H1 (cell line): ENCODE measurements at regions not wholly inside any gene's neighbourhood (a gene's known extent, or its start where the extent isn't known, plus 50 kb on each side); places are given as distances from the start of the nearest gene placed in this dataset.

ENCODE experiments used
- CTCF ChIA-PET: fragments of 300-600 bp; sonication (Branson Sonifier 250); formaldehyde crosslinking; loops from one replicate; lab custom pipeline; 2021; ENCODE audit not compliant: partially characterized antibody; lab: Charles Lee
- POLR2A ChIA-PET: fragments of 300-600 bp; sonication (Branson Sonifier 250); formaldehyde crosslinking; loops from one replicate; lab custom pipeline; 2021; ENCODE audit warnings: inconsistent platforms; ENCODE audit not compliant: partially characterized antibody; lab: Charles Lee
- DNase-seq, 2 experiments: peaks; one replicate each; pipeline versions ENCODE4 v3.0.0 to v3.0.0-alpha.2; 2010 to 2022; ENCODE audit warnings: low spot score in 2 of 2, low read depth in 1 of 2, mixed read lengths in 1 of 2
- FAIRE-seq: peaks from 2 replicates; lab custom pipeline; 2011; peaks lifted over from hg19 to GRCh38; lab: Jason Lieb, UNC
- H2AFZ ChIP-seq: 2 replicates; pipeline ENCODE4 v1.8.1; 2012; ENCODE audit warnings: low read length, inconsistent platforms
- H2AK5ac ChIP-seq: 2 replicates; pipeline ENCODE4 v1.6.1; 2013; ENCODE audit warnings: low read depth, low read length
- H2BK120ac ChIP-seq: replicated peaks from 2 replicates; pipeline ENCODE3; 2013; ENCODE audit warnings: low read depth, low read length, inconsistent platforms
- H2BK12ac ChIP-seq: 2 replicates; pipeline ENCODE4 v1.6.1; 2013; ENCODE audit warnings: low read depth, low read length
- H2BK15ac ChIP-seq: 2 replicates; pipeline ENCODE4 v1.6.1; 2013; ENCODE audit warnings: low read length
- H2BK20ac ChIP-seq: 2 replicates; pipeline ENCODE4 v1.6.1; 2013; ENCODE audit warnings: low read length
- H2BK5ac ChIP-seq: 2 replicates; pipeline ENCODE4 v1.6.1; 2013; ENCODE audit warnings: low read depth, low read length
- H3K14ac ChIP-seq: 2 replicates; pipeline ENCODE4 v1.6.1; 2013; ENCODE audit warnings: inconsistent platforms; ENCODE audit not compliant: insufficient read length
- H3K18ac ChIP-seq: 2 replicates; pipeline ENCODE4 v1.6.1; 2013; ENCODE audit warnings: low read length; ENCODE audit errors: extremely low read depth
- H3K23ac ChIP-seq: 2 replicates; pipeline ENCODE4 v1.6.1; 2013; ENCODE audit warnings: inconsistent platforms; ENCODE audit not compliant: insufficient read length
- H3K23me2 ChIP-seq: 2 replicates; pipeline ENCODE4 v1.6.1; 2013; ENCODE audit warnings: low read depth, low read length
- H3K27ac ChIP-seq: 2 replicates; pipeline ENCODE4 v1.6.1; 2011; ENCODE audit warnings: low read depth, low read length, inconsistent platforms
- H3K27me3 ChIP-seq, 4 experiments: replicated peaks in 1 of 4; 1 replicate in 1 of 4; 2 replicates in 3 of 4; pipeline versions ENCODE4 v1.6.1 to v1.8.1; 2011 to 2013; ENCODE audit warnings: low read length in 3 of 4, mild to moderate bottlenecking in 3 of 4, inconsistent platforms in 2 of 4, mixed read lengths in 2 of 4, moderate library complexity in 1 of 4; ENCODE audit not compliant: control insufficient read depth in 3 of 4, insufficient read depth in 3 of 4; ENCODE audit errors: extremely low read depth in 1 of 4
- H3K36me3 ChIP-seq, 4 experiments: 2 replicates each; pipeline versions ENCODE4 v1.6.1 to v1.8.1; 2011 to 2013; ENCODE audit warnings: mild to moderate bottlenecking in 4 of 4, low read length in 3 of 4, moderate library complexity in 2 of 4, control low read depth in 1 of 4, inconsistent platforms in 1 of 4; ENCODE audit not compliant: insufficient read depth in 4 of 4, control insufficient read depth in 2 of 4
- H3K4ac ChIP-seq: replicated peaks from 2 replicates; pipeline ENCODE3; 2013; ENCODE audit warnings: low read length, low read depth, mixed read lengths, inconsistent platforms; ENCODE audit not compliant: insufficient read length
- H3K4me1 ChIP-seq, 4 experiments: replicated peaks in 1 of 4; 1 replicate in 1 of 4; 2 replicates in 3 of 4; pipeline versions ENCODE4 v1.6.1 to v1.8.1; 2011 to 2013; ENCODE audit warnings: low read length in 3 of 4, inconsistent platforms in 2 of 4, mixed read lengths in 1 of 4; ENCODE audit not compliant: insufficient read depth in 4 of 4, control insufficient read depth in 3 of 4
- H3K4me2 ChIP-seq, 2 experiments: 2 replicates each; pipeline versions ENCODE4 v1.6.1 to v1.8.1; 2011 to 2013; ENCODE audit warnings: low read depth in 2 of 2, low read length in 2 of 2, control low read depth in 1 of 2, inconsistent platforms in 1 of 2, mild to moderate bottlenecking in 1 of 2; ENCODE audit not compliant: insufficient read depth in 1 of 2
- H3K4me3 ChIP-seq, 4 experiments: fragments of 200-600, 300-600 bp in 1 of 4; sonication (generic), shearing (Covaris generic), sonication (Bioruptor Twin) in 1 of 4; 2 replicates each; pipeline versions ENCODE4 v1.5.1 to v1.8.1; 2011 to 2016; ENCODE audit warnings: low read length in 4 of 4, low read depth in 3 of 4, control low read depth in 2 of 4, inconsistent platforms in 2 of 4, mild to moderate bottlenecking in 2 of 4, mixed read lengths in 1 of 4, moderate library complexity in 1 of 4; ENCODE audit not compliant: insufficient read depth in 2 of 4; ENCODE audit errors: extremely low read depth in 1 of 4
- H3K56ac ChIP-seq: replicated peaks from 2 replicates; pipeline ENCODE3; 2013; ENCODE audit warnings: low read depth, mild to moderate bottlenecking, mixed read lengths, low read length, inconsistent platforms; ENCODE audit not compliant: insufficient read length
- H3K79me1 ChIP-seq: 2 replicates; pipeline ENCODE4 v1.6.1; 2013; ENCODE audit warnings: low read depth, low read length, control low read depth
- H3K79me2 ChIP-seq, 2 experiments: 2 replicates each; pipeline versions ENCODE4 v1.6.1 to v1.8.1; 2012 to 2013; ENCODE audit warnings: low read length in 2 of 2, mild to moderate bottlenecking in 2 of 2, inconsistent platforms in 1 of 2; ENCODE audit not compliant: insufficient read depth in 2 of 2, control insufficient read depth in 1 of 2
- H3K9ac ChIP-seq, 4 experiments: replicated peaks in 1 of 4; 1 replicate in 1 of 4; 2 replicates in 3 of 4; pipeline versions ENCODE4 v1.6.1 to v1.8.1; 2011 to 2013; ENCODE audit warnings: low read depth in 3 of 4, low read length in 3 of 4, control low read depth in 2 of 4, mild to moderate bottlenecking in 2 of 4, moderate library complexity in 2 of 4, inconsistent platforms in 1 of 4; ENCODE audit errors: extremely low read depth in 1 of 4
- H3K9me3 ChIP-seq, 2 experiments: 2 replicates each; pipeline versions ENCODE4 v1.6.1 to v1.8.1; 2012 to 2013; ENCODE audit warnings: mild to moderate bottlenecking in 2 of 2, moderate library complexity in 2 of 2, control low read depth in 1 of 2, inconsistent platforms in 1 of 2, low read depth in 1 of 2, low read length in 1 of 2, mixed read lengths in 1 of 2; ENCODE audit not compliant: insufficient read depth in 2 of 2
- H4K20me1 ChIP-seq, 2 experiments: replicated peaks in 1 of 2; 2 replicates each; pipeline versions ENCODE3 to v1.8.1; 2011 to 2013; ENCODE audit warnings: inconsistent platforms in 2 of 2, low read length in 2 of 2, mild to moderate bottlenecking in 1 of 2; ENCODE audit not compliant: insufficient read depth in 2 of 2, control insufficient read depth in 1 of 2
- H4K5ac ChIP-seq: 2 replicates; pipeline ENCODE4 v1.6.1; 2013; ENCODE audit warnings: low read length, low read depth, mixed read lengths, inconsistent platforms; ENCODE audit not compliant: insufficient read length
- H4K8ac ChIP-seq: 2 replicates; pipeline ENCODE4 v1.8.0; 2013; ENCODE audit warnings: mild to moderate bottlenecking, moderate library complexity, low read length, inconsistent platforms; ENCODE audit not compliant: insufficient read depth; ENCODE audit errors: extremely low read depth
- H4K91ac ChIP-seq: replicated peaks from 2 replicates; pipeline ENCODE3; 2013; ENCODE audit warnings: low read length, mixed read lengths, inconsistent platforms; ENCODE audit not compliant: insufficient read length
- KDM5A ChIP-seq: fragments of 200-600 bp; IDR thresholded peaks from 2 replicates; pipeline ENCODE4 v1.7.1; 2012; ENCODE audit warnings: mild to moderate bottlenecking, low read length, inconsistent platforms, mixed read lengths
- RFX5 ChIP-seq: IDR thresholded peaks from 2 replicates; pipeline ENCODE4 v1.6.1; 2011; ENCODE audit warnings: low read depth, low read length, improper control_type of control experiment, borderline replicate concordance
- WGBS, 2 experiments: shearing (Covaris generic) in 1 of 2; methylation state at CpG; one replicate each; pipeline versions ENCODE4 v1.1.6 to v1.1.7; 2013 to 2015; ENCODE audit warnings: low lambda C conversion rate in 2 of 2, mixed read lengths in 2 of 2, inconsistent platforms in 1 of 2, low coverage in 1 of 2, missing lambda C conversion rate in 1 of 2; ENCODE audit not compliant: insufficient replicate concordance in 2 of 2, insufficient coverage in 1 of 2, insufficient read length in 1 of 2; ENCODE audit errors: extremely low coverage in 1 of 2, missing lambda C conversion rate in 1 of 2; 5-methylcytosine and 5-hydroxymethylcytosine counted together

- Histone ChIP-seq H3K23me2 (no peaks in the 10 kb centered on the region), H2AK5ac (no peak overlapping the region), H2BK20ac (no peak overlapping the region), H4K20me1 (no peaks in the 10 kb centered on the region), H4K91ac (no peak overlapping the region), H2BK12ac (no peak overlapping the region), H3K4me1 (no peaks in the 10 kb centered on the region), H3K23ac (no peak overlapping the region), H4K5ac (no peak overlapping the region), H3K9me3 (no peaks in the 10 kb centered on the region), H3K27me3 (no peaks in the 10 kb centered on the region), H4K8ac (no peak overlapping the region), H3K18ac (no peak overlapping the region), H3K79me1 (no peaks in the 10 kb centered on the region), H3K4me3 (no peak overlapping the region), H2BK15ac (no peak overlapping the region)
- CTCF ChIA-PET = no interaction called here
- 91% methylated on average over 3 of the region's 3 CpGs; no CpG with 5 or more reads in 1 of the 2 experiments for WGBS, 2 experiments
- POLR2A ChIA-PET = no interaction called here
- TF ChIP-seq KDM5A (no peak), RFX5 (no peak)
- TF ChIP-seq, all 59 proteins: peak for 0
- Histone ChIP-seq H2BK120ac (no peak overlapping the region), H3K36me3 (no peaks in the 10 kb centered on the region), H3K4ac (no peak overlapping the region), H3K9ac (no peak overlapping the region), H3K56ac (no peak overlapping the region), H3K79me2 (no peaks in the 10 kb centered on the region), H3K27ac (no peak overlapping the region), H3K4me2 (no peak overlapping the region), H3K14ac (no peak overlapping the region), H2BK5ac (no peak overlapping the region), H2AFZ (no peak overlapping the region)
- DNase-seq (no peak), FAIRE-seq (no peak)
These were observed 353.8 kb upstream of the CASK start for GRCh38 chrX:42276982-42277690.
